HepG2 (cell line): ENCODE measurements at regions not wholly inside any gene's neighbourhood (a gene's known extent, or its start where the extent isn't known, plus 50 kb on each side); places are given as distances from the start of the nearest gene placed in this dataset.

ENCODE experiments used
- ATAC-seq: fragments of 200-7000 bp; cut with Tn5 transposase; 3 replicates; pipeline ENCODE4 v1.9.1; 2020; ENCODE audit warnings: mild to moderate bottlenecking, moderate library complexity
- BruUV-seq: library from RNA; stranded (reverse); fragments of 400-500 nt; replicated peaks from 2 replicates; lab custom pipeline; 2021; lab: Mats Ljungman, UMichigan
- CTCF ChIA-PET: fragments of 300-600 bp; formaldehyde crosslinking; extraction: SDS; loops from one replicate; lab custom pipeline; 2021; ENCODE audit warnings: low total read pairs, inconsistent platforms, low intra/inter-chr PET ratio; lab: Yijun Ruan, JAX
- POLR2A ChIA-PET: fragments of 350-600 bp; sonication (Branson Sonifier 250); formaldehyde crosslinking; loops from one replicate; lab custom pipeline; 2020; ENCODE audit warnings: antibody characterized with exemption, inconsistent platforms; lab: Yijun Ruan, JAX
- DNase-seq: peaks from one replicate; pipeline ENCODE4 v3.0.0-alpha.2; 2015; ENCODE audit warnings: low spot score
- FAIRE-seq: peaks from 3 replicates; lab custom pipeline; 2011; peaks lifted over from hg19 to GRCh38; lab: Jason Lieb, UNC
- H2AFZ ChIP-seq: one replicate; pipeline ENCODE4 v1.6.1; 2011; ENCODE audit warnings: low read length, inconsistent platforms
- H3K27ac ChIP-seq: fragments of 300-600 bp; 3 replicates; pipeline ENCODE4 v1.8.0; 2011; ENCODE audit warnings: mixed run types, mild to moderate bottlenecking, mixed read lengths, low read length, inconsistent platforms; ENCODE audit not compliant: insufficient read depth; ENCODE audit errors: extremely low read length
- H3K27me3 ChIP-seq, 2 experiments: fragments of 200-600 bp in 1 of 2; 2 replicates in 1 of 2; 3 replicates in 1 of 2; pipeline versions ENCODE4 v1.6.0 to v1.8.0; 2011; ENCODE audit warnings: low read length in 2 of 2, mild to moderate bottlenecking in 2 of 2, moderate library complexity in 2 of 2, inconsistent platforms in 1 of 2; ENCODE audit not compliant: insufficient read depth in 2 of 2, control insufficient read depth in 1 of 2
- H3K36me3 ChIP-seq, 2 experiments: fragments of 200-600 bp in 1 of 2; replicated peaks in 1 of 2; 2 replicates in 1 of 2; 3 replicates in 1 of 2; pipeline versions ENCODE4 v1.5.1 to v1.8.0; 2011; ENCODE audit warnings: low read length in 2 of 2, inconsistent platforms in 1 of 2; ENCODE audit not compliant: insufficient read depth in 2 of 2, control insufficient read depth in 1 of 2
- H3K4me1 ChIP-seq: 2 replicates; pipeline ENCODE4 v1.5.1; 2012; ENCODE audit warnings: low read length, inconsistent platforms; ENCODE audit not compliant: insufficient read depth
- H3K4me2 ChIP-seq: 2 replicates; pipeline ENCODE4 v1.6.0; 2011; ENCODE audit warnings: low read depth, low read length, inconsistent platforms
- H3K4me3 ChIP-seq, 3 experiments: fragments of 200-600 bp in 1 of 3; sonication (generic), shearing (Covaris generic) in 1 of 3; replicated peaks in 1 of 3; 2 replicates each; pipeline ENCODE4 v1.5.1; 2011 to 2016; ENCODE audit warnings: low read length in 3 of 3, inconsistent platforms in 2 of 3, low read depth in 2 of 3, mild to moderate bottlenecking in 2 of 3, control low read depth in 1 of 3, mixed read lengths in 1 of 3; ENCODE audit not compliant: insufficient read depth in 1 of 3
- H3K79me2 ChIP-seq: one replicate; pipeline ENCODE4 v1.6.1; 2011; ENCODE audit warnings: low read length, inconsistent platforms; ENCODE audit not compliant: insufficient read depth
- H3K9ac ChIP-seq: 2 replicates; pipeline ENCODE4 v1.6.0; 2011; ENCODE audit warnings: mild to moderate bottlenecking, low read depth, low read length, inconsistent platforms; ENCODE audit not compliant: insufficient read depth
- H3K9me3 ChIP-seq: 2 replicates; pipeline ENCODE4 v1.5.1; 2012; ENCODE audit warnings: mild to moderate bottlenecking, low read length
- H4K20me1 ChIP-seq: 2 replicates; pipeline ENCODE4 v1.6.0; 2011; ENCODE audit warnings: inconsistent platforms, mild to moderate bottlenecking, low read length, moderate library complexity; ENCODE audit not compliant: insufficient read depth
- ARNT ChIP-seq: fragments of 450-650 bp; IDR thresholded peaks from 2 replicates; pipeline ENCODE4 v1.6.1; 2017
- ATF6 ChIP-seq: sonication (generic); formaldehyde crosslinking; conservative IDR thresholded peaks from 2 replicates; pipeline ENCODE4 v1.4.0; 2020; ENCODE audit warnings: missing genetic modification reagents
- KAT7 ChIP-seq: IDR thresholded peaks from 2 replicates; pipeline ENCODE4 v1.6.1; 2018; ENCODE audit warnings: borderline replicate concordance, missing compliant biosample characterization
- NFIB ChIP-seq: sonication (generic); formaldehyde crosslinking; IDR thresholded peaks from 2 replicates; pipeline ENCODE4 v1.9.0; 2021; ENCODE audit warnings: missing genetic modification reagents, mild to moderate bottlenecking, borderline replicate concordance
- POGZ ChIP-seq: sonication (generic); formaldehyde crosslinking; IDR thresholded peaks from 2 replicates; pipeline ENCODE4 v1.4.0; 2020; ENCODE audit warnings: mild to moderate bottlenecking, missing genetic modification reagents
- RNF219 ChIP-seq: sonication (generic); formaldehyde crosslinking; IDR thresholded peaks from 2 replicates; pipeline ENCODE4 v1.5.0; 2020; ENCODE audit warnings: mild to moderate bottlenecking, missing genetic modification reagents
- SNRNP70 ChIP-seq: fragments of 200-400 bp; formaldehyde crosslinking; IDR thresholded peaks from 2 replicates; pipeline ENCODE4 v1.6.1; 2017; ENCODE audit warnings: mild to moderate bottlenecking, low read depth, low read length, moderate library complexity
- SUZ12 ChIP-seq: fragments of 150-350 bp; IDR thresholded peaks from 2 replicates; pipeline ENCODE4 v1.6.1; 2014; ENCODE audit warnings: low read depth, low read length
- THYN1 ChIP-seq: sonication (generic); formaldehyde crosslinking; IDR thresholded peaks from 2 replicates; pipeline ENCODE4 v1.8.1; 2023; ENCODE audit warnings: low read depth, mild to moderate bottlenecking, moderate library complexity, missing genetic modification reagents, borderline replicate concordance
- ZBTB34 ChIP-seq: sonication (generic); formaldehyde crosslinking; IDR thresholded peaks from 2 replicates; pipeline ENCODE4 v1.8.0; 2022; ENCODE audit warnings: mild to moderate bottlenecking, missing genetic modification reagents
- ZFAT ChIP-seq: sonication (generic); formaldehyde crosslinking; conservative IDR thresholded peaks from 2 replicates; pipeline ENCODE4 v1.8.1; 2023; ENCODE audit warnings: missing genetic modification reagents, inconsistent platforms
- ZGPAT ChIP-seq: IDR thresholded peaks from 2 replicates; pipeline ENCODE4 v1.6.1; 2016; ENCODE audit warnings: mild to moderate bottlenecking
- ZNF256 ChIP-seq: sonication (generic); formaldehyde crosslinking; conservative IDR thresholded peaks from 2 replicates; pipeline ENCODE4 v1.4.0; 2020; ENCODE audit warnings: missing genetic modification reagents
- ZNF704 ChIP-seq: sonication (generic); formaldehyde crosslinking; IDR thresholded peaks from 2 replicates; pipeline ENCODE4 v1.8.1; 2023; ENCODE audit warnings: mild to moderate bottlenecking, inconsistent platforms, moderate library complexity, missing genetic modification reagents, borderline replicate concordance
- WGBS: methylation state at CpG from one replicate; pipeline ENCODE4 v1.1.6; 2017; ENCODE audit warnings: low lambda C conversion rate; 5-methylcytosine and 5-hydroxymethylcytosine counted together
- in situ Hi-C: cut with HindIII; loops from 2 replicates; pipeline ENCODE4 v1.10.0; 2017; ENCODE audit warnings: low pct_unique_long_range_greater_than_20kb; ENCODE audit not compliant: extremely low pct_ligation_motif_present
- intact Hi-C: fragments of 100-400 bp; cut with micrococcal nuclease; formaldehyde crosslinking; loops from one replicate; pipeline ENCODE4 v1.10.0; 2022; ENCODE audit not compliant: unreplicated experiment

- TF ChIP-seq ZGPAT (CRISPR knock-in tag) (no peak), POGZ (CRISPR knock-in tag) (no peak), ZNF256 (CRISPR knock-in tag) (no peak), ATF6 (CRISPR knock-in tag) (no peak), ZBTB34 (CRISPR knock-in tag) (no peak)
Observed at GRCh38 chr16:62883509-62883908, 847.3 kb upstream of the CDH8 start (continued).

GRCh38 chr16:62882552-62883221 lies 846.4 kb upstream of the CDH8 start:
- no peak overlapping the region for H3K4me3 ChIP-seq
- no peaks in the 10 kb centered on the region for H3K79me2 ChIP-seq
- DNase-seq (no peak), FAIRE-seq (no peak), ATAC-seq (no peak)
- TF ChIP-seq ZNF704 (no peak), RNF219 (CRISPR knock-in tag) (no peak), THYN1 (CRISPR knock-in tag) (no peak), SUZ12 (no peak), ARNT (no peak), KAT7 (CRISPR knock-in tag) (no peak), ZFAT (CRISPR knock-in tag) (no peak), NFIB (CRISPR knock-in tag) (no peak), SNRNP70 (no peak)
- in situ Hi-C loops, result no loop called here
- 15% methylated on average over 5 of the region's 5 CpGs for WGBS
- H3K9ac ChIP-seq, result no peak overlapping the region
- CTCF ChIA-PET, result no interaction called here
- peaks cover 84% of the 10 kb centered on the region for H3K9me3 ChIP-seq
- no peaks in the 10 kb centered on the region for H3K27me3 ChIP-seq
- H2AFZ ChIP-seq, result no peak overlapping the region
- no peak overlapping the region for H3K4me2 ChIP-seq
- intact Hi-C loops, result no loop called here
- H3K4me1 ChIP-seq, result no peaks in the 10 kb centered on the region
- no peaks in the 10 kb centered on the region for H4K20me1 ChIP-seq
- POLR2A ChIA-PET, result no interaction called here
- BruUV-seq, result no TSS peak
- no peak overlapping the region for H3K27ac ChIP-seq
- H3K36me3 ChIP-seq, result no peaks in the 10 kb centered on the region
